AG09309 (cell line): ENCODE measurements at regions not wholly inside any gene's neighbourhood (a gene's known extent, or its start where the extent isn't known, plus 50 kb on each side); places are given as distances from the start of the nearest gene placed in this dataset.
A peak's percentile ranks its signal among the peaks of the same experiment; 100 is the strongest.
"Not testable (repeated sequence)": the region's sequence is repeated elsewhere in the genome, so short reads cannot be mapped to it uniquely, and the experiment has no call there.

Experiments used
- DNase-seq: peaks from one replicate; pipeline ENCODE4 v3.0.0-alpha.2; 2010; ENCODE audit warnings: low read depth
- H3K4me3 ChIP-seq: 2 replicates; pipeline ENCODE4 v1.5.1; 2011; ENCODE audit warnings: mild to moderate bottlenecking, low read depth, low read length, moderate library complexity; ENCODE audit not compliant: control insufficient read depth
- CTCF ChIP-seq: IDR thresholded peaks from 2 replicates; pipeline ENCODE4 v1.5.1; 2011; ENCODE audit warnings: mild to moderate bottlenecking, low read depth, low read length, inconsistent platforms; ENCODE audit not compliant: insufficient read depth, control insufficient read depth; ENCODE audit errors: missing control alignments

- DNase-seq = peak; percentile 70
Observed at GRCh38 chr10:117460846-117461765, 81.4 kb upstream of the EMX2 start.

GRCh38 chr10:117458571-117458970 is 83.3 kb upstream of the PDZD8 start:
- no peak for TF ChIP-seq CTCF
- no peak overlapping the region for H3K4me3 ChIP-seq
- DNase-seq = no peak

More at GRCh38 chr10:117460846-117461765, 81.4 kb upstream of the EMX2 start:
- no peak for TF ChIP-seq CTCF
- H3K4me3 ChIP-seq = no peak overlapping the region

DNA sequence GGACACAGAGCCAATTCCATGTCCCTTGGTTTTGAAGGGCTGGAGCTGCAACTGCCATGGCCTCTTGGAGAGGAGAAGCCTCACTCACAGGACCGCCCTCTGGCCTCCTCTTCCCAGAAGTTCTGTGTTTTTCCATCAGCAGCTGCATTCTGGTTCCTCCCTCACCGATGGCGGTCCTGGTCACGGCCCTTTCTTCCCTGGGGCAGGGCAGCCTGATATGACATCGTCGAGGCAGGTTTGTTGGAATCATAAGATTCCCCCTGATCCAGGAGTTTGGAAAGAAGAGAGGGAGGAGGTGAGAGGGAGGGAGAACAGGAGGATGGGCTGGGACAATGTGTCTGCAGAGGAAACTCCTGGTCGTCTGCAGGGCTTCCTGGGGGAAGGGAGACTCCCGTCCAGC is 82.7 kb upstream of the PDZD8 start:
- no peak overlapping the region for H3K4me3 ChIP-seq
- TF ChIP-seq CTCF = no peak
- DNase-seq = no peak

- no peak for TF ChIP-seq CTCF
- no peak for DNase-seq
- H3K4me3 ChIP-seq = no peak overlapping the region
Observed at GRCh38 chr10:117457071-117457810, 82.0 kb upstream of the PDZD8 start.

GRCh38 chr10:117455346-117455745 is 80.1 kb upstream of the PDZD8 start:
- H3K4me3 ChIP-seq = no peak overlapping the region
- DNase-seq = no peak
- no peak for TF ChIP-seq CTCF

GRCh38 chr10:117454502-117454901 is 79.3 kb upstream of the PDZD8 start:
- no peak for TF ChIP-seq CTCF
- no peak overlapping the region for H3K4me3 ChIP-seq
- DNase-seq = no peak

- H3K4me3 ChIP-seq, DNase-seq: not testable (repeated sequence)
Observed at GRCh38 chr10:117453484-117453883, 78.2 kb upstream of the PDZD8 start.
